MV-4-11 (cell line): ENCODE measurements at regions not wholly inside any gene's neighbourhood (a gene's known extent, or its start where the extent isn't known, plus 50 kb on each side); places are given as distances from the start of the nearest gene placed in this dataset.
"Not testable (repeated sequence)": the region's sequence is repeated elsewhere in the genome, so short reads cannot be mapped to it uniquely, and the experiment has no call there.

Experiments
- DNase-seq: peaks from one replicate; lab custom pipeline; 2025; lab: John Stamatoyannopoulos, UW

DNA sequence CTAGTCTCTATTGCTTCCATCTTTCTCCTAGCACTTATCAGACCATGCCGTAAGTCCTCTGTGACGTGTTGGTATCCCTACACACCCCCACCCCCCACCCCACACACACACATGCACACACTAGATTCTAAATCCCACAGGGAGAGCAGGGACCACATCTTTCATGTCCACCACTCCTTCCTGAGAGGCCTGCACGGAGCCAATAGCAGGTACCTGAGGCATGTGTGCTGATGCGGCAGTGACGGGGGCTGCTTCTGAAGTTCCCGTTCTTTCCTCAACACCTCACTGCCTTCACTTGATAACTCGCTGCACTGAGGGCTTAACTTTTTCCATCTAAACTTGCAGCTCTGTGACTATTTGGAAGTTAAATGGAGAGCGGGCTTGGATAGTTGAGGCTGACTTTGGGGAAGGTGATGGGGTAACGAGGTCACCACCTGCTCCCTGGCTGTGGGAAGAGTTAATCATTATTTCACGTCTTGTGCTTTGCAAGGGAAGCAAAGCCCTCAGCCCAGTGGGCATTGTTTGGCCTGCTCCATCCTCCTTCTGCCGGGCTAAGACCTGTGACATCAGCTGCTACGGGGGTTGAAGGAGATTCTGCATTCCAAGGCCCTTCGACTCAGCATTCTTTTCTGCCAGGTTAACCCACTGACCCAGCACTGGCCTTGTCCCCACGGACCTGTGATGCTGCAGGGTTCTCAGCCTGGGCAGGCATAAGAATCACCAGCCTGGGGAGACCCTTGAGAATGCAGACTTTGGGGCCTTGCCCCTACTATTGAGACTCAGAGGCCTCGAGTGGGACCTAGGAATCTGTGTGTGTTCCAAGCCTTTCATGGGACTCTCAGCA lies 187.8 kb downstream of the ANKRD60 start:
- no peak for DNase-seq

GRCh38 chr20:58039274-58040092 lies 189.0 kb downstream of the ANKRD60 start:
- no peak for DNase-seq

DNA sequence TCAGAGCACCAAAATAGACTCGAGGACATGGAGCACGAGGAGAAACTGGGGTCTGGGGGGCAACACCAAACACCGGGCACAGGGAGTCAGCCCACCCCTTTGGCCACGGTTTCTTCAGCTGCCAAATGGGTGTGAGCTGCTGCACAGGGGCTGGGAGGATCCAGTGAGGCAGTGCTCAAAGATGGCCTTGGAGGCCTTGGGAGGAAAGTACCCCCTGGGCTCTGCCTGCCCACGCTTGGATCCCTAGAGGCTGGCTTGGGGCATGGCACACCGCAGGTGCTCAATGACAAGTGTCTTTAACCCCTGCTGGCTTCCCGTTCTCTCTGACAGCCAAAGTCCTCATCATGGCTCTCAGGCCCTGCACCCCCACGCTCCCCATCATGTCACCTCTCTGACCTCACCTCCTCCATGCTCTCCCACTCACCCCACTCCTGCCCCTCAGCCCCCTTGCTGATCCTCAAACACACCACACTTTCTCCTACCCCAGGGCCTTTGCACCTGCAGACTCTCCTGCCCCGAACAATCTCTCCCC lies 190.3 kb downstream of the ANKRD60 start:
- no peak for DNase-seq

DNA sequence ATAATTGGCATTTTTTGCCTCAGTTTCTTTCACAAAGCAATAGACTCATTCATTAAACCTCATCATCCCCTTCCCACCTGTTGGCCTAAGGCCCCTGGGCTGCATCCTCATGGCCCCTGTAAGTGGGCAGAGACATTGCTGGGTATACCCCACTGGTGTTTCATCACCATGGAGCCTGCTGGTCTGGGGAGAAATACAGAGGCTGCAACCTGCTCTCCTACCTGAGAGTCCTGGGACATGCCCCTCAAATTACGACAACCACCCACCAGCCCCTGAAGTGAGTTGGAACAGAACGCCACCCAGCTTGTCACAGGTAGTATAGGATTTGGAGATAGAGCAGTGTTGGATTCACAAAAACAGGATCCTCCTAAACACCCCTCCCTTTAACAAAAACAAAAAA lies 190.8 kb downstream of the ANKRD60 start:
- no peak for DNase-seq

DNA sequence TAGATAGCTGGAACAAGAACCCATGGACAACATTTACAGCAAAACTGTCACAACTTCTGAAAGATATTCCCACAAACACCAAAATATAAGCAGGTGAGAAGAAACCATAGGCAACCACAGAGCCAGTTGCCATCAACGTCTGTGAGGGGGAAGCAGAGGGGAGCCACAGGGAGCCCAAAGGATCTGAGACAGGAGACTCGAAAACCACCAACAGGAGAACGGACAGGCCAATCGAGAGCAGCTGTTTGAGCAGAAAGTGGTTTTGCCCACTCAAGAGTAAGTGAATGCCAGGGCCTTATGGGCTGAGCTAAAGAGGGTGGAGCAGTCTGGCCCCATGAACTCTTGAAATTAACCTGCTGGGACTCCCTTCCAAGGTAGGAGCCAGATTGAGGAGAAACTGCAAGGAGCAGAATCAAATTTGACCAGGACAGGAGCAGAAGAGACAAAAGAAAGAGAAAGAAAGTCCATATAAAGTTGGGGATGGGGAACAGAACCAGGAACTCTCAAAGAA lies 195.4 kb downstream of the ANKRD60 start:
- DNase-seq: no peak

DNA sequence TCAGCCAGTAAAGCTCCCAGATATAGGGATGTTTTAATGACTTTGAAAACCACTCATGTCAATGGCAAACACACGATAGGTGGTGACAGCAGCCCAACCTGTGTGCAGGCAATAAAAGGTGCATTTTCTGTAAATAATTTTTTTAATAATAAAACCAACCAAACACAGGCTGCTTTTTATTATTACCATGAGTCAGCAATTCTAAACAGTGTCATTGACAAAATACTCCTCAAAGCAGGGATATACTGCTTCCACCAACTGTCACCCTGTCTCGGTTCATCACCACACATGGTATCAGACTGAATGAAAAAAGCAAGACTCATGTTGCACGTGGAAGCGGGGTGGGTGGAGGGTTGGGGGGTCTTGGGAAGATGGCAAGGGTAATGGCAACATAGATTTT lies 195.9 kb downstream of the ANKRD60 start:
- DNase-seq: no peak

DNA sequence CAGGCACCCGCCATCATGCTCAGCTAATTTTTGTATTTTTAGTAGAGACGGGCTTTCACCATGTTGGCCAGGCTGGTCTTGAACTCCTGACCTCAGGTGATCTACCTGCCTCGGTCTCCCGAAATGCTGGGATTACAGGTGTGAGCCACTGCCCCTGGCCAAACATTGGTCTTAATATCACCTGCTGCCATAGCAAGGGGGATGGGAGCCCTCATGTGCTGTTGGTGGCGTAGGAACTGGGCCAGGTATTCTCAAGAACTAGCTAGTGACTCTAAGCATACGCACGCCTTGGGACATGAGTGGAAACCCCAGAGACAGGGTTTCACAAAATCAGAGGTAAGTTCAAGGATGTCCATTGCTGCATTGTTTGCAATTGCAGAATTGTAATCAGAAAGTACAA lies 197.1 kb downstream of the ANKRD60 start:
- DNase-seq: not testable (repeated sequence)

GRCh38 chr20:58028123-58028522 lies 200.3 kb downstream of the ANKRD60 start:
- no peak for DNase-seq

GRCh38 chr20:58026361-58026760 lies 202.1 kb downstream of the ANKRD60 start:
- no peak for DNase-seq

GRCh38 chr20:58025233-58025632 lies 203.2 kb downstream of the ANKRD60 start:
- no peak for DNase-seq

GRCh38 chr20:58024241-58024721 lies 204.2 kb downstream of the ANKRD60 start:
- DNase-seq: no peak

- no peak for DNase-seq
Measured at GRCh38 chr20:58023781-58024180, 204.7 kb downstream of the ANKRD60 start.

- DNase-seq: no peak
Measured at GRCh38 chr20:58023346-58023745, 205.1 kb downstream of the ANKRD60 start.

DNA sequence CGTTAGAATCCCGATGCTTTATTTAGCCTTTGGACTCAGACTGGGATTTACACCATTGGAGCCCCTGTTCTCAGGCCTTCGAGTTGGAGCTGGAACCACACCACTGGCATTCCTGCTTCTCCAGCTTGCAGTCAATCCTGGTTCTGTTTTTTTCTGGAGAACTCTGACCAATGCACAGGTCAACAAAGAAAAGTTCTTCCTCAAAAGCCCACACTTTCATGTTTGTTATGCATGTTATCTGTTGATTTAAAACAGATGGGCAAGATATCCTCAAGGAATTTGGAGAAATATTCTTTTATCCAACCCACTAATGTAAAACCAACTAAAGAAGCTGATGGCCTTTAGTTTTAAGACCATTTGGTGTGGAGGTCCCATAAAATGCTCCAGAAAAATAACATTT lies 205.7 kb downstream of the ANKRD60 start:
- no peak for DNase-seq

DNA sequence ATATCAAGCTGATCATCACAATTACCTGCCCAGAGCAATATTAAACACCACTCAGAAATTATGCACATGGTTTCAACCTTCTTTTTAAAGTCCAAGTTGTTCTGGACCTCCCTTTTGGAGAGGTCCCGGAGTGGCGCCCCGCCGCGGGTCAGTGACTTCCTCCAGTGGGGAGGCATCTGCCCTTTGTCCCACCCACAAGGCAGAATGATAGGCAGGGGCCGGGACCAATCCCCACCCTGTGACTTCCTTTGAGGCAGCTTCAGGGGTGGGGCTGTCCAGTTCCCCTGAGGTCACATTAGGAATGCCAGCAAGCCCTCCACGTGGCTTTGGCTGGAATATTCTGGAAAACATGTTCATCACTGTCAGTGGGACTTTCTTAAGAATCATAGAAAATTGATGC lies 207.0 kb downstream of the ANKRD60 start:
- no peak for DNase-seq

DNA sequence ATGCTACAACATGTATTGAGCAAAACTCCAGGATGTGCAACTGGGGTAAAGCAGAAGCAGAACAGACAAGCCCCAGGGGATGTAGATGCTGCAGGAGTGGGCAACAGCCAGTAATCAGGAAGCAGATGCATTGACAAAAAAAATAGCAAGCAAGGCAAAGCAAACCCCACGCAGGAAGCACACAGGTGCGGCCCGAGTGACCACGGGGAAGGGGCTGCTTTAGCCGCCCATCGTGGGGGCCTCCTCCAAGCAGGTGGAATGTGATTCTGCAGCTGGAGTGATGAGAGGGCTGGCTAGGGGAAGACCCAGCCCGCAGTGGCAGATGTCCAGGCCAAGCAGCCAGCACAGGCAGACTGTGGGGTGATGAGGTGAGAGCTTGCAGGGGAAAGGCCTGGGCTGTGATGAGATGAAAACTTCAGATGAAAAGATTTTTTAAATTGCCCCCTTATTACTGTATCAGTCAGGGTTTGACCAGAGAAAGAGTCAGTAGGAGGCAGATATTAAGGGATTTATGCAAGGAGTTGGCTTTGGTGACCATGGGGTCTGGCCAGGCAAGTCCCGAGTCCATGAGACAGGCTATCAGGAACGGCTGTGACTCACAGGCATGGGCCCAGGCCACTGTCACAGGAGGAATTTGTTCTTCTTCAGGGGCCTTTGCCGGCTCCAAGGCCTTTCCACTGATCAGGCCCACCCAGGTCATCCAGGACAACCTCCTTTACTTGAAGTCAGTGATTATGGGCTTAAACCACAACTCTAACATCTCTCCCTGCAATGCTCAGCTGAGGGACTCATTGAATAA lies 207.6 kb downstream of the ANKRD60 start:
- no peak for DNase-seq

- no peak for DNase-seq
Measured at GRCh38 chr20:58019850-58020625, 208.4 kb downstream of the ANKRD60 start.

GRCh38 chr20:58019027-58019849 lies 209.2 kb downstream of the ANKRD60 start:
- DNase-seq: no peak

DNA sequence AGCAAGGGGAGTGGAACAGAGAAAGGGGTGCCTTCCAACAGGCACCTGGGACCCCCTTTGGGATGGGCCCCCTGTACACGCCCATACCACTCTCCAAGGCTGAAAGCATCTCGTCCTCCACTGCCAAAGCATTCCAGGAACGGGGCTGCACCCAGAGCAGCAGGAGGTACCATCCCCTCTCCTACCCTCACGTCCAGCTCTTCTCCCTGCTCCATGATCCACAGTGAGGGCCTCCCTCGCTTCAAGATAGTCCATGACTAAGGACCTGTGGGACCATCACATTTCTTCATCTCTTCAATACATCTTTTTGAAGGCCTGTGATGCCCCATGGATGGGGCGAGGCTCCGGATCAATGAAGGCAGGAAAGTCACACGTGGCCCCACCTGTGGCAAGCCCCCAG lies 209.9 kb downstream of the ANKRD60 start:
- DNase-seq: no peak

- DNase-seq: no peak
Measured at GRCh38 chr20:58017970-58018530, 210.4 kb downstream of the ANKRD60 start.
